ENCODE measurements at regions not wholly inside any gene's neighbourhood (a gene's known extent, or its start where the extent isn't known, plus 50 kb on each side); places are given as distances from the start of the nearest gene placed in this dataset.

DNA sequence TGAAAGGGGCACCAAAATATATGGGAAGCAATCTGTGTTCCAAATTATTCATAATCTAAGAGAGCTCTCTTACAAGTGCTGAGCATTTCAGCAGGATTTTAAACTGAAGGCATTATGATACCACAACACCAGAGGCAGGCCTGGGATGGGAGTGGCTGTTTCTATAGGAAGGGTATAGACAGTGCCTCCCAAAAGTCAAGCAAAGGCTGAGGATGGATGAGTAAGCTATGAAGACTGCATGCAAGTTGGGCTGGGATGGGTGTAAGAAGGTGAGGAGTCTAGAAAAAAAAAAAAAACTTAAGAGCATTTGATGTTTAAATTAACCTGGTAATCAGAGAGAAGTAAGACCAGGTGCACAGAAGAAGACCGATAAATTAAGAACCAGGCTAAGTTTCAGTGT, 132.5 kb downstream of the OSR1 start:
- H3K9me3 ChIP-seq = no peaks in the 10 kb centered on the region
- no peaks in the 10 kb centered on the region for H3K36me3 ChIP-seq
- H3K27me3 ChIP-seq = no peaks in the 10 kb centered on the region
- H3K4me1 ChIP-seq = peaks cover 0 to 5% of the 10 kb centered on the region in 2 donors
- no peak overlapping the region for H3K27ac ChIP-seq
- TF ChIP-seq POLR2A (IDR thresholded peaks at IDR 0.05) (no peak), CTCF (IDR thresholded peaks at IDR 0.05 in 4 of 5, conservative IDR thresholded peaks at IDR 0.05 in 1 of 5) (no peak)
- intact Hi-C loops (cut with DNase I; ENCODE audit: low total_unique reads) = no loop called here
- in situ Hi-C loops (cut with MboI; ENCODE audit: low sequenced_read_pairs in 4 of 4) = no loop called here
- DNase-seq (no peak), ATAC-seq (no peak)
- H3K4me3 ChIP-seq = no peak overlapping the region

DNA sequence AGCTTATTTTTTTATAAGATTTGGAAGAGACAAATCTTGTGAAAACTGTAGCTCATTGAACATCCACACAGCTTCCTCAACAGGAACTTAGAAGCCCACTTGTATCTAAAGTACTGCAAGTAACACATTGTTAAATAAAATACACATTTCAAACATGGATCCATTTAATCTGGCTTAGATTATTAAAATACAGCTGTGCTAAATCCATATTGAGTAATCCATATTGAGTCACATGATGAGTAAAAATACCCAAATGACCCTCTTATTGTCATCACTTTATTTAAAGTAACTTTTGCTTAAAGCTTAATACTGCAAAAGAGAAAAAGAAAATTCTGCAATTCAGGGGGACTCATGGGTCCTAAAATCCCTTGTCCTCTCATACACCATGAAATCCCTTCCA, 133.3 kb downstream of the OSR1 start:
- Histone ChIP-seq H3K4me1 (peaks cover 0 to 5% of the 10 kb centered on the region in 2 donors), H3K36me3 (no peaks in the 10 kb centered on the region), H3K27me3 (no peaks in the 10 kb centered on the region), H3K4me3 (no peak overlapping the region), H3K9me3 (no peaks in the 10 kb centered on the region), H3K27ac (no peak overlapping the region)
- in situ Hi-C loops (cut with MboI; ENCODE audit: low sequenced_read_pairs in 4 of 4) (no loop called here), intact Hi-C loops (cut with DNase I; ENCODE audit: low total_unique reads) (no loop called here)
- DNase-seq (no peak), ATAC-seq (no peak)
- TF ChIP-seq CTCF (IDR thresholded peaks at IDR 0.05 in 4 of 5, conservative IDR thresholded peaks at IDR 0.05 in 1 of 5) (no peak), POLR2A (IDR thresholded peaks at IDR 0.05) (no peak)

- Histone ChIP-seq H3K36me3 (no peaks in the 10 kb centered on the region), H3K9me3 (no peaks in the 10 kb centered on the region), H3K27ac (no peak overlapping the region), H3K27me3 (no peaks in the 10 kb centered on the region), H3K4me3 (no peak overlapping the region), H3K4me1 (peaks cover 0 to 5% of the 10 kb centered on the region in 2 donors)
- TF ChIP-seq CTCF (IDR thresholded peaks at IDR 0.05 in 4 of 5, conservative IDR thresholded peaks at IDR 0.05 in 1 of 5) (no peak), POLR2A (IDR thresholded peaks at IDR 0.05) (no peak)
- in situ Hi-C loops (cut with MboI; ENCODE audit: low sequenced_read_pairs in 4 of 4) (no loop called here), intact Hi-C loops (cut with DNase I; ENCODE audit: low total_unique reads) (no loop called here)
- no peak for ATAC-seq
- no peak for DNase-seq
Observed at GRCh38 chr2:19224486-19224885, 133.9 kb downstream of the OSR1 start.

GRCh38 chr2:19224011-19224410, 134.4 kb downstream of the OSR1 start:
- DNase-seq = no peak
- Histone ChIP-seq H3K4me1 (peaks cover 0 to 5% of the 10 kb centered on the region in 2 donors), H3K9me3 (no peaks in the 10 kb centered on the region), H3K4me3 (no peak overlapping the region), H3K27me3 (no peaks in the 10 kb centered on the region), H3K27ac (no peak overlapping the region), H3K36me3 (no peaks in the 10 kb centered on the region)
- intact Hi-C loops (cut with DNase I; ENCODE audit: low total_unique reads) = no loop called here
- no peak for ATAC-seq
- in situ Hi-C loops (cut with MboI; ENCODE audit: low sequenced_read_pairs in 4 of 4) = no loop called here
- TF ChIP-seq POLR2A (IDR thresholded peaks at IDR 0.05) (no peak), CTCF (IDR thresholded peaks at IDR 0.05 in 4 of 5, conservative IDR thresholded peaks at IDR 0.05 in 1 of 5) (no peak)

DNA sequence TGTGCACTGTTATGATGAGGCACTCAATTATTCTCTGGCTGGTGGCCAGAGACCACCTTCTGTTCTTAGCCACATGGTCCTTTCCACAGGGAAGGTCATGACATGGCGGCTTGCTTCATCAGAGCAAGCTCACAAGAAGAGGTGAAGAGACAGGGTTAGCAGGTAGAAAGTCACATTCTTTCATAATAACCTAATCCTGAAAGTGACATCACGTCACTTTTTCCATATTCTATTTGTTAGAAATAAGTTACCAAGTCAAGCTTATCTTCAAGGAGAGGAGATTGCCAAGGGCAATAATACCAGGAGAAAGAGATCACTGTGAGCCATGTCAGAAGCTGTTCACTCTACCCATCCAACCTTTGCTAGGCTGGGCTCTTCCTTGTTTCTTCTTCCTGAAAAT, 139.4 kb downstream of the OSR1 start:
- H3K9me3 ChIP-seq = no peaks in the 10 kb centered on the region
- H3K4me1 ChIP-seq = no peaks in the 10 kb centered on the region
- no peak for ATAC-seq
- in situ Hi-C loops (cut with MboI; ENCODE audit: low sequenced_read_pairs in 4 of 4) = no loop called here
- TF ChIP-seq POLR2A (IDR thresholded peaks at IDR 0.05) (no peak), CTCF (IDR thresholded peaks at IDR 0.05 in 4 of 5, conservative IDR thresholded peaks at IDR 0.05 in 1 of 5) (no peak)
- H3K27ac ChIP-seq = no peak overlapping the region
- no peak for DNase-seq
- H3K27me3 ChIP-seq = no peaks in the 10 kb centered on the region
- intact Hi-C loops (cut with DNase I; ENCODE audit: low total_unique reads) = loop anchor here (2.0 kb wide), 1 partner anchor 72 kb away; no protein-coding TSS in a partner anchor
- no peak overlapping the region for H3K4me3 ChIP-seq
- no peaks in the 10 kb centered on the region for H3K36me3 ChIP-seq
